Keratinocyte (primary cell): ENCODE measurements at regions not wholly inside any gene's neighbourhood (a gene's known extent, or its start where the extent isn't known, plus 50 kb on each side); places are given as distances from the start of the nearest gene placed in this dataset.

Experiments used
- DNase-seq: peaks from one replicate; pipeline ENCODE4 v3.0.0-alpha.2; 2011; ENCODE audit warnings: low read depth, missing footprints, low spot score
- FAIRE-seq: peaks from 2 replicates; lab custom pipeline; 2011; peaks lifted over from hg19 to GRCh38; lab: Jason Lieb, UNC
- H2AFZ ChIP-seq: 2 replicates; pipeline ENCODE4 v1.6.0; 2012; ENCODE audit warnings: low read length, control low read depth, inconsistent platforms; ENCODE audit not compliant: control insufficient read depth
- H3K27ac ChIP-seq: 2 replicates; pipeline ENCODE4 v1.5.1; 2011; ENCODE audit warnings: low read length; ENCODE audit not compliant: control insufficient read depth, insufficient read depth
- H3K27me3 ChIP-seq: 3 replicates; pipeline ENCODE4 v1.6.0; 2011; ENCODE audit warnings: low read length; ENCODE audit not compliant: control insufficient read depth, insufficient read depth; ENCODE audit errors: extremely low read depth
- H3K36me3 ChIP-seq, 2 experiments: 2 replicates in 1 of 2; 3 replicates in 1 of 2; pipeline ENCODE4 v1.5.1; 2011; ENCODE audit warnings: low read length in 2 of 2, mild to moderate bottlenecking in 1 of 2; ENCODE audit not compliant: control insufficient read depth in 2 of 2, insufficient read depth in 2 of 2; ENCODE audit errors: extremely low read depth in 1 of 2
- H3K4me1 ChIP-seq: 3 replicates; pipeline ENCODE4 v1.5.1; 2011; ENCODE audit warnings: low read length; ENCODE audit not compliant: control insufficient read depth, insufficient read depth; ENCODE audit errors: extremely low read depth
- H3K4me2 ChIP-seq: 3 replicates; pipeline ENCODE4 v1.6.0; 2011; ENCODE audit warnings: low read depth, low read length; ENCODE audit not compliant: control insufficient read depth, insufficient read depth; ENCODE audit errors: extremely low read depth
- H3K4me3 ChIP-seq, 3 experiments: fragments of 200-600 bp in 1 of 3; sonication (generic) in 1 of 3; 2 replicates in 2 of 3; 3 replicates in 1 of 3; pipeline ENCODE4 v1.5.1; 2011 to 2016; ENCODE audit warnings: low read length in 3 of 3, mild to moderate bottlenecking in 3 of 3, control low read depth in 2 of 3, inconsistent platforms in 1 of 3, low read depth in 1 of 3, mixed read lengths in 1 of 3, mixed run types in 1 of 3, moderate library complexity in 1 of 3; ENCODE audit not compliant: control insufficient read depth in 2 of 3, insufficient read depth in 2 of 3; ENCODE audit errors: extremely low read depth in 1 of 3
- H3K79me2 ChIP-seq: 2 replicates; pipeline ENCODE4 v1.6.0; 2012; ENCODE audit warnings: low read length; ENCODE audit not compliant: control insufficient read depth, insufficient read depth
- H3K9ac ChIP-seq: 3 replicates; pipeline ENCODE4 v1.6.0; 2011; ENCODE audit warnings: low read length; ENCODE audit not compliant: control insufficient read depth, insufficient read depth; ENCODE audit errors: extremely low read depth
- H3K9me1 ChIP-seq: 3 replicates; pipeline ENCODE4 v1.6.0; 2011; ENCODE audit warnings: low read length; ENCODE audit not compliant: control insufficient read depth, insufficient read depth; ENCODE audit errors: extremely low read depth
- H3K9me3 ChIP-seq: 2 replicates; pipeline ENCODE4 v1.5.1; 2012; ENCODE audit warnings: low read depth, low read length; ENCODE audit not compliant: control insufficient read depth
- H4K20me1 ChIP-seq: 3 replicates; pipeline ENCODE4 v1.6.0; 2011; ENCODE audit warnings: low read length; ENCODE audit not compliant: control insufficient read depth, insufficient read depth; ENCODE audit errors: extremely low read depth
- EZH2 ChIP-seq: IDR thresholded peaks from one replicate; pipeline ENCODE4 v1.6.1; 2012; ENCODE audit warnings: inconsistent platforms, mild to moderate bottlenecking, low read length, moderate library complexity
- dilution Hi-C: fragments of 300-500 bp; cut with MboI; formaldehyde crosslinking; loops from one replicate; pipeline ENCODE4 v1.7.0; 2020; ENCODE audit warnings: low sequenced_read_pairs; ENCODE audit not compliant: extremely low pct_ligation_motif_present
- TF ChIP-seq, protein P1 (sequence below), 3 experiments: IDR thresholded peaks in 1 of 3; conservative IDR thresholded peaks in 1 of 3; optimal IDR thresholded peaks in 1 of 3; 2 replicates in 2 of 3; 3 replicates in 1 of 3; pipeline versions ENCODE3 to v1.5.1; 2011; ENCODE audit warnings: low read length in 3 of 3, mild to moderate bottlenecking in 3 of 3, moderate library complexity in 2 of 3, control low read depth in 1 of 3, inconsistent platforms in 1 of 3; ENCODE audit not compliant: insufficient read depth in 2 of 3; ENCODE audit errors: extremely low read depth in 1 of 3

DNA sequence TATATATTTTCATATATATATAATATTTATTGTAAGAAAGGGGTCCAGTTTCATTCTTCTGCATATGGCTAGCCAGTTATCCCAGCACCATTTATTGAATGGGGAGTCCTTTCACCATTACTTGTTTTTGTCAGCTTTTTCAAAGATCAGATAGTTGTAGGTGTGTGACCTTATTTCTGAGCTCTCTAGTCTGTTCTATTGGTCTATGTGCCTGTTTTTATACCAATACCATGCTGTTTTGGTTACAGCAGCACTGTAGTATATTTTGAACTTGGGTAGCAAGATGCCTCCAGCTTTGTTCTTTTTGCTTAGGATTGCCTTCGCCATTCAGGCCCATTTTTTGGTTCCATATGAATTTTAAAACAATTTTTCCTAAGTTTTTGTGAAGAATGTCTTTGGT, 320.1 kb downstream of the CDH2 start:
- Histone ChIP-seq H3K27ac (no peak overlapping the region), H3K4me1 (peaks cover 16% of the 10 kb centered on the region), H3K4me2 (no peak overlapping the region), H3K9ac (no peak overlapping the region), H3K4me3 (no peak overlapping the region), H3K9me3 (no peaks in the 10 kb centered on the region), H3K36me3 (no peaks in the 10 kb centered on the region), H2AFZ (no peak overlapping the region), H3K27me3 (no peaks in the 10 kb centered on the region), H3K9me1 (no peaks in the 10 kb centered on the region), H4K20me1 (no peaks in the 10 kb centered on the region), H3K79me2 (no peaks in the 10 kb centered on the region)
- FAIRE-seq (no peak), DNase-seq (no peak)
- no peak for TF ChIP-seq EZH2
- TF ChIP-seq, protein P1, sequence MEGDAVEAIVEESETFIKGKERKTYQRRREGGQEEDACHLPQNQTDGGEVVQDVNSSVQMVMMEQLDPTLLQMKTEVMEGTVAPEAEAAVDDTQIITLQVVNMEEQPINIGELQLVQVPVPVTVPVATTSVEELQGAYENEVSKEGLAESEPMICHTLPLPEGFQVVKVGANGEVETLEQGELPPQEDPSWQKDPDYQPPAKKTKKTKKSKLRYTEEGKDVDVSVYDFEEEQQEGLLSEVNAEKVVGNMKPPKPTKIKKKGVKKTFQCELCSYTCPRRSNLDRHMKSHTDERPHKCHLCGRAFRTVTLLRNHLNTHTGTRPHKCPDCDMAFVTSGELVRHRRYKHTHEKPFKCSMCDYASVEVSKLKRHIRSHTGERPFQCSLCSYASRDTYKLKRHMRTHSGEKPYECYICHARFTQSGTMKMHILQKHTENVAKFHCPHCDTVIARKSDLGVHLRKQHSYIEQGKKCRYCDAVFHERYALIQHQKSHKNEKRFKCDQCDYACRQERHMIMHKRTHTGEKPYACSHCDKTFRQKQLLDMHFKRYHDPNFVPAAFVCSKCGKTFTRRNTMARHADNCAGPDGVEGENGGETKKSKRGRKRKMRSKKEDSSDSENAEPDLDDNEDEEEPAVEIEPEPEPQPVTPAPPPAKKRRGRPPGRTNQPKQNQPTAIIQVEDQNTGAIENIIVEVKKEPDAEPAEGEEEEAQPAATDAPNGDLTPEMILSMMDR (optimal IDR thresholded peaks at IDR 0.05 in 1 of 3, IDR thresholded peaks at IDR 0.05 in 1 of 3, conservative IDR thresholded peaks at IDR 0.05 in 1 of 3; ENCODE audit: extremely low read depth in 1 of 3, insufficient read depth in 2 of 3, low read length in 3 of 3): no peak
- dilution Hi-C loops: no loop called here

DNA sequence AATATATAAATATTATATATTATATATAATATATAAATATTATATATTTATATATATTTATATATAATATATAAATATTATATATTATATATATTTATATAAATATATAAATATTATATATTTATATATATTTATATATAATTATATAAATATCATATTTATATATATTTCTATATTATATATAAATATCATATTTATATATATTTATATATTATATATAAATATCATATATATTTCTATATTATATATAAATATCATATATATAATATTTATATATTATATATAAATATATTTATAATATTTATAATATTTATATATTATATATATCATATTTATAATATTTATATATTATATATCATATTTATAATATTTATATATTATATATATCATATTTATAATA, 321.4 kb downstream of the CDH2 start:
- Histone ChIP-seq H3K9me3 (no peaks in the 10 kb centered on the region), H3K9ac (no peak overlapping the region), H3K4me3 (no peak overlapping the region), H3K4me2 (no peak overlapping the region), H3K27ac (no peak overlapping the region), H3K79me2 (no peaks in the 10 kb centered on the region), H3K27me3 (no peaks in the 10 kb centered on the region), H4K20me1 (no peaks in the 10 kb centered on the region), H3K36me3 (no peaks in the 10 kb centered on the region), H3K9me1 (no peaks in the 10 kb centered on the region), H3K4me1 (peaks cover 9% of the 10 kb centered on the region), H2AFZ (no peak overlapping the region)
- DNase-seq (no peak), FAIRE-seq (no peak)
- TF ChIP-seq, protein P1 (optimal IDR thresholded peaks at IDR 0.05 in 1 of 3, IDR thresholded peaks at IDR 0.05 in 1 of 3, conservative IDR thresholded peaks at IDR 0.05 in 1 of 3; ENCODE audit: extremely low read depth in 1 of 3, insufficient read depth in 2 of 3, low read length in 3 of 3): no peak
- TF ChIP-seq EZH2: no peak
- dilution Hi-C loops: no loop called here
